Smooth muscle cell (in vitro differentiated cells): ENCODE measurements at regions not wholly inside any gene's neighbourhood (a gene's known extent, or its start where the extent isn't known, plus 50 kb on each side); places are given as distances from the start of the nearest gene placed in this dataset.

Experiments
- DNase-seq: peaks from one replicate; lab custom pipeline; 2025; ENCODE audit not compliant: unreplicated experiment; lab: John Stamatoyannopoulos, UW
- H2AFZ ChIP-seq: fragments of 200-600 bp; sonication (generic); 2 replicates; pipeline ENCODE4 v1.6.0; 2016; ENCODE audit warnings: antibody characterized with exemption, low read depth, mild to moderate bottlenecking
- H3F3A ChIP-seq: fragments of 200-600 bp; sonication (generic); 2 replicates; pipeline ENCODE4 v1.6.0; 2017; ENCODE audit warnings: antibody characterized with exemption, low read depth
- H3K27ac ChIP-seq: fragments of 200-600 bp; sonication (generic); 2 replicates; pipeline ENCODE4 v1.5.1; 2016; ENCODE audit warnings: low read depth, mild to moderate bottlenecking
- H3K27me3 ChIP-seq: fragments of 200-600 bp; sonication (generic); 2 replicates; pipeline ENCODE4 v1.6.1; 2016; ENCODE audit warnings: low read depth, mild to moderate bottlenecking
- H3K36me3 ChIP-seq: fragments of 200-600 bp; sonication (generic); 2 replicates; pipeline ENCODE4 v1.5.1; 2016; ENCODE audit warnings: low read depth
- H3K4me1 ChIP-seq: fragments of 200-600 bp; sonication (generic); 2 replicates; pipeline ENCODE4 v1.5.1; 2016; ENCODE audit warnings: low read depth
- H3K4me2 ChIP-seq: fragments of 200-600 bp; sonication (generic); 2 replicates; pipeline ENCODE4 v1.6.0; 2016; ENCODE audit warnings: mild to moderate bottlenecking
- H3K4me3 ChIP-seq: fragments of 200-600 bp; sonication (generic); 2 replicates; pipeline ENCODE4 v1.5.1; 2016; ENCODE audit warnings: mild to moderate bottlenecking
- H3K79me2 ChIP-seq: fragments of 200-600 bp; sonication (generic); 2 replicates; pipeline ENCODE4 v1.6.0; 2016; ENCODE audit warnings: low read depth, mild to moderate bottlenecking
- H3K9ac ChIP-seq: fragments of 200-600 bp; sonication (generic); 2 replicates; pipeline ENCODE4 v1.6.0; 2016; ENCODE audit warnings: low read depth
- H3K9me3 ChIP-seq: fragments of 200-600 bp; sonication (generic); replicated peaks from 2 replicates; pipeline ENCODE4 v1.5.1; 2016; ENCODE audit warnings: low read depth
- H4K20me1 ChIP-seq: fragments of 200-600 bp; sonication (generic); 2 replicates; pipeline ENCODE4 v1.6.0; 2016; ENCODE audit warnings: low read depth
- CTCF ChIP-seq: fragments of 200-600 bp; sonication (generic); IDR thresholded peaks from 2 replicates; pipeline ENCODE4 v1.5.1; 2017; ENCODE audit warnings: borderline replicate concordance, mild to moderate bottlenecking, antibody characterized with exemption; ENCODE audit not compliant: insufficient read depth, poor library complexity, severe bottlenecking
- WGBS: methylation state at CpG from one replicate; pipeline ENCODE4 v1.1.7; 2016; ENCODE audit warnings: low lambda C conversion rate; 5-methylcytosine and 5-hydroxymethylcytosine counted together

- no peaks in the 10 kb centered on the region for H3F3A ChIP-seq
- no peak overlapping the region for H3K4me3 ChIP-seq
- H3K9ac ChIP-seq, result no peak overlapping the region
- H2AFZ ChIP-seq, result no peak overlapping the region
- no peaks in the 10 kb centered on the region for H4K20me1 ChIP-seq
- H3K36me3 ChIP-seq, result no peaks in the 10 kb centered on the region
- no peaks in the 10 kb centered on the region for H3K4me1 ChIP-seq
- no peak for DNase-seq
- H3K79me2 ChIP-seq, result no peaks in the 10 kb centered on the region
- no peak overlapping the region for H3K27ac ChIP-seq
- H3K4me2 ChIP-seq, result no peak overlapping the region
- no peaks in the 10 kb centered on the region for H3K27me3 ChIP-seq
- no peaks in the 10 kb centered on the region for H3K9me3 ChIP-seq
- 73% methylated on average over 9 of the region's 9 CpGs for WGBS
- TF ChIP-seq CTCF, result no peak
Measured at GRCh38 chr21:40924641-40925040, 77.7 kb upstream of the DSCAM start.

DNA sequence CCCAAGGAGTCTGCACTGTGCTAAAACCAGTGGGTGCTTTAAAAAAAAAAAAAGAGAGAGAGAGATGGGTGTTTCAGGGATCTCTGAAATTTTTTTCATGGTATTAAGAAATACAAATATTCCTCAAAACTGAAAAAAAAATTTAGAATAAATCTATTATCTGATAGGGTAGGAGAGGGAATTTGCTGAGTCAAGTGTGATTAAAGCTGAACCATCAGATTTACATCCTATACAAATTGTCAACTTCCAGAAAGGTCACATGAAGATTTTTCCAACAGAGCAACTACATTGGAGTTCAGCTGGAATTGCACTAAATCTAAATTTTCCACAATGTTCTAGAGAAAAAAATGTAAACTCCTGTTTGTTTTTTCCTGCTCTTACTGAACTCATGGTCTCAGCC, 79.3 kb upstream of the DSCAM start:
- H3K9me3 ChIP-seq, result no peaks in the 10 kb centered on the region
- no peak overlapping the region for H3K9ac ChIP-seq
- H4K20me1 ChIP-seq, result no peaks in the 10 kb centered on the region
- no peaks in the 10 kb centered on the region for H3F3A ChIP-seq
- no peak overlapping the region for H3K4me2 ChIP-seq
- no peak overlapping the region for H3K4me3 ChIP-seq
- H3K27ac ChIP-seq, result no peak overlapping the region
- H3K4me1 ChIP-seq, result no peaks in the 10 kb centered on the region
- H3K27me3 ChIP-seq, result no peaks in the 10 kb centered on the region
- no peak for TF ChIP-seq CTCF
- no peak overlapping the region for H2AFZ ChIP-seq
- no peaks in the 10 kb centered on the region for H3K36me3 ChIP-seq
- no peaks in the 10 kb centered on the region for H3K79me2 ChIP-seq
- no peak for DNase-seq

DNA sequence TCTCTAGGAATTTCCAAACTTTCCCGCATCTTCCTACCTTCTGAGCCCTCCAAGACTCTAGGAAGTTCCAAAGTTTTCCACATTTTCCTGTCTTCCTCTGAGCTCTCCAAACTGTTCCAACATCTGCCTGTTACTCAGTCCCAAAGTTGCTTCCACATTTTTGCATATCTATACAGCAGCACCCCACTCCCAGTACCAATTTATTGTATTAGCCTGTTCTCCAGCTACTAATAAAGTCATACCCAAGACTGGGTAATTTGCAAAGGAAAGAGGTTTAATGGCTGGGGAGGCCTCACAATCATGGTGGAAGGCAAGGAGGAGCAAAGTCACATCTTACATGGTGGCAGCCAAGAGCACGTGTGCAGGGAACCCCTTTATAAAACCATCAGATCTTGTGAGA, 82.9 kb upstream of the DSCAM start:
- no peak overlapping the region for H3K9ac ChIP-seq
- H3K27me3 ChIP-seq, result no peaks in the 10 kb centered on the region
- H3K79me2 ChIP-seq, result no peaks in the 10 kb centered on the region
- H3F3A ChIP-seq, result no peaks in the 10 kb centered on the region
- no peak overlapping the region for H2AFZ ChIP-seq
- no peak overlapping the region for H3K4me3 ChIP-seq
- no peaks in the 10 kb centered on the region for H3K9me3 ChIP-seq
- no peaks in the 10 kb centered on the region for H3K36me3 ChIP-seq
- WGBS, result 88% methylated on average over 2 of the region's 2 CpGs
- no peak for TF ChIP-seq CTCF
- no peaks in the 10 kb centered on the region for H4K20me1 ChIP-seq
- no peak overlapping the region for H3K27ac ChIP-seq
- no peaks in the 10 kb centered on the region for H3K4me1 ChIP-seq
- H3K4me2 ChIP-seq, result no peak overlapping the region
- DNase-seq, result no peak

DNA sequence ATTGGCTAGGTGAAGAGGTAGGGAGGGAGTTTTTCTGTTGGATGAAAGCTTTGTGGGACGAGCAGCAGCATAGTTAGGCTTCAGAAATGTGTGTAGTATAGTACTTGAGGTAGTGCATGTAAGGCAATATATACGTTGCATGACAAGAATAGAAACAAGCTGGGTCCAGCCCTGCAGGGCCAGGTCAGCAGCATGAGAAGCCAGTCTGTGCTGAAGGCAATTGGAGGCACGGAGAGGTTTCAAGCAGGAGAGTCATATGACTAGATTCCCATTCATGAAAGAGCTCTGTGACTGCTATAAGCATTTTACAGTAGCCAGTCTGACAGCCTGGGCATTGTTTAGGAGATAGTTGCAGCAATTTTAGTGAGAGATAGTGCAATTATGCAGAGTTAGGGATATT, 84.2 kb upstream of the DSCAM start:
- no peak for DNase-seq
- Histone ChIP-seq H3K4me1 (peaks cover 3% of the 10 kb centered on the region), H3F3A (no peaks in the 10 kb centered on the region), H3K79me2 (no peaks in the 10 kb centered on the region), H3K27me3 (no peaks in the 10 kb centered on the region), H3K9me3 (no peaks in the 10 kb centered on the region), H4K20me1 (no peaks in the 10 kb centered on the region), H2AFZ (no peak overlapping the region), H3K36me3 (no peaks in the 10 kb centered on the region), H3K9ac (no peak overlapping the region), H3K4me3 (no peak overlapping the region), H3K27ac (no peak overlapping the region), H3K4me2 (no peak overlapping the region)
- 77% methylated on average over 3 of the region's 3 CpGs for WGBS
- no peak for TF ChIP-seq CTCF
